ENCODE measurements at regions not wholly inside any gene's neighbourhood (a gene's known extent, or its start where the extent isn't known, plus 50 kb on each side); places are given as distances from the start of the nearest gene placed in this dataset.
A peak's percentile ranks its signal among the peaks of the same experiment; 100 is the strongest.

DNA sequence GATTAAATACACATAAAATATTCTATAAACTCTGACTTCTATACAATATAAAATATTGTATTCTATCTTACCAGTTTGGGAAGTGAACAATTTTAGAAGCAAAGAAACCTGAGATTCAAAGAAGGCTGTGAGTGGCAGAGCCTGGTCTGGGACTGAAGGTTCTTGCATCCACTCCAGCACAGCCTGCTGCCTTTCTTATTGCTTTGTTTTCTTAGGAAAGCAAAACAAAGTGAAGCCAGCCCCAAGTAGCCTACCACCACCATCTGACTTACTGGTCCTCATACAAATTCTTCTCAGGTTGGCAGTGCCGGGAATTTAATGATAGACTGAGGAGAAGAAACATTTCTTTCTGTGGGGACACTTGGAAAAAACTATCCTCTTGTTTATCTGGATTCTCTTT, 129.7 kb upstream of the SMAD1 start:
- intact Hi-C loops (cut with DNase I): no loop called here
- H3K36me3 ChIP-seq (ENCODE audit: insufficient read depth in 1 of 2, low read depth in 1 of 2): no peaks in the 10 kb centered on the region
- no peak overlapping the region for H3K27ac ChIP-seq
- H3K9me3 ChIP-seq: no peaks in the 10 kb centered on the region
- DNase-seq (no peak), ATAC-seq (peak in 1 of 4 donors; percentile 54)
- 34 to 79% (median 60%) methylated on average over 1 of the region's 1 CpG for WGBS, 3 donors
- H3K27me3 ChIP-seq (ENCODE audit: insufficient read depth in 3 of 3, low read length in 2 of 3): no peaks in the 10 kb centered on the region
- H3K4me3 ChIP-seq: no peak overlapping the region
- H3K4me1 ChIP-seq: peaks cover 24% of the 10 kb centered on the region
- TF ChIP-seq, protein P1, sequence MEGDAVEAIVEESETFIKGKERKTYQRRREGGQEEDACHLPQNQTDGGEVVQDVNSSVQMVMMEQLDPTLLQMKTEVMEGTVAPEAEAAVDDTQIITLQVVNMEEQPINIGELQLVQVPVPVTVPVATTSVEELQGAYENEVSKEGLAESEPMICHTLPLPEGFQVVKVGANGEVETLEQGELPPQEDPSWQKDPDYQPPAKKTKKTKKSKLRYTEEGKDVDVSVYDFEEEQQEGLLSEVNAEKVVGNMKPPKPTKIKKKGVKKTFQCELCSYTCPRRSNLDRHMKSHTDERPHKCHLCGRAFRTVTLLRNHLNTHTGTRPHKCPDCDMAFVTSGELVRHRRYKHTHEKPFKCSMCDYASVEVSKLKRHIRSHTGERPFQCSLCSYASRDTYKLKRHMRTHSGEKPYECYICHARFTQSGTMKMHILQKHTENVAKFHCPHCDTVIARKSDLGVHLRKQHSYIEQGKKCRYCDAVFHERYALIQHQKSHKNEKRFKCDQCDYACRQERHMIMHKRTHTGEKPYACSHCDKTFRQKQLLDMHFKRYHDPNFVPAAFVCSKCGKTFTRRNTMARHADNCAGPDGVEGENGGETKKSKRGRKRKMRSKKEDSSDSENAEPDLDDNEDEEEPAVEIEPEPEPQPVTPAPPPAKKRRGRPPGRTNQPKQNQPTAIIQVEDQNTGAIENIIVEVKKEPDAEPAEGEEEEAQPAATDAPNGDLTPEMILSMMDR (IDR thresholded peaks at IDR 0.05): no peak

DNA sequence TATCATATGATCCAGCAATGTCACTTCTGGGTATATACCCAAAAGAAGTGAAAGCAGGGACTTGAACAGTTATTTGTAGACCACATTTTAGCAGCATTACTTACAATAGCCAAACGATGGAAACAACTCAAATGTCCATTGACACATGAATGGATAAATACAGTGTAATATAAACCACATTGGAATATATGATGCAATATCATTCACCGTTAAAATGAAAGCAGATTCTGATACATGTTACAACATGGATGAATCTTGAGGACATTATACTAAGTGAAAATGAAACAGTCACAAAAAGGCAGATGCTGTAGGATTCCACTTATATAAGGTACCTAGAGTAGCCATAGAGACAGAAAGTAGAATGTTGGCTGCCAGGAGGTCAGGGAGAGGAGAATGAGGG, 130.5 kb upstream of the SMAD1 start:
- no peak for ATAC-seq
- Histone ChIP-seq H3K9me3 (no peaks in the 10 kb centered on the region), H3K4me3 (no peak overlapping the region), H3K27me3 (ENCODE audit: insufficient read depth in 3 of 3, low read length in 2 of 3) (no peaks in the 10 kb centered on the region), H3K36me3 (ENCODE audit: insufficient read depth in 1 of 2, low read depth in 1 of 2) (no peaks in the 10 kb centered on the region), H3K4me1 (peaks cover 24% of the 10 kb centered on the region), H3K27ac (no peak overlapping the region)
- intact Hi-C loops (cut with DNase I): no loop called here
- TF ChIP-seq, protein P1 (IDR thresholded peaks at IDR 0.05): no peak
- DNase-seq: no peak
- WGBS, 3 donors: 36 to 53% (median 42%) methylated on average over 2 of the region's 2 CpGs

DNA sequence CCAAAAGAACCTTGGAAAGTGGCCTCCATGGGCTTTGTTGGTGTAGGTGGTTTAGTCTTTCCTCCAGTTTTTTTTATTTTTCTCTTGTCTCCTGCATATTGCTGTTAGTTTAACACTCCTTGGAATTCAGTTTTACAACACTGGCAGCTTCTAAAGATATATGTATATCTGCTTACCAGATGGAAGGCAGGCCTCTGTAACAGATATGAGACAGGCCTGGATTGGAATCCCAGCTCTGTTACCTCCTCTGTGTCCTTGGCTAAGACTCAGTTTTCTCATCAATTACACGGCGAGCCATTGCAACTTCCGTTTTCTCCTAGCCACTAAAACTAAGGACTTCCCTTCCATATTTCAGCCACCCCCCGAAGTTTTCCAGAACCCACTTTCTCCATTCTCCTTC, 133.4 kb upstream of the SMAD1 start:
- intact Hi-C loops (cut with DNase I): no loop called here
- Histone ChIP-seq H3K27me3 (ENCODE audit: insufficient read depth in 3 of 3, low read length in 2 of 3) (no peaks in the 10 kb centered on the region), H3K27ac (no peak overlapping the region), H3K36me3 (ENCODE audit: insufficient read depth in 1 of 2, low read depth in 1 of 2) (no peaks in the 10 kb centered on the region), H3K9me3 (no peaks in the 10 kb centered on the region), H3K4me3 (no peak overlapping the region), H3K4me1 (peaks cover 24% of the 10 kb centered on the region)
- DNase-seq (no peak), ATAC-seq (no peak)
- TF ChIP-seq, protein P1 (IDR thresholded peaks at IDR 0.05): no peak
- WGBS, 3 donors: 42 to 83% (median 45%) methylated on average over 4 of the region's 4 CpGs

DNA sequence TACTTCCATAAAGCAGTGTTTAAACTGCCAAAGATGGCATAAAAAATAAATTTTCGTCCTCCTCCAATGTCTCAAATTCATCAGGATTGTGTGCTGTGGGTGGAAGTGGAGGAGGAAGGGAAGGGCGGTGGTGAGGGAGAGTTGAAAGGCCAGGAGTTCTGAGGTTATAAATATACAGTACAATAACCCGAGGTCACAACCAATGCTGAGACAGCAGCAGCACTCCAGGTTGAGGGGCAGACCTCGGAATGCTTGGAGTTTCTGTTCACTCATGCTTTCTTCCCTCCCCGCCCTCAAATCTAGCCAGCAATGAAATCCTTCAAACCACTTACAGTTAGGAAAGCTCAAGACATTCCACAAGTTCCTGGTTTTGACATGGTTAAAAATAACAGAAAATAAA, 134.0 kb upstream of the SMAD1 start:
- TF ChIP-seq, protein P1 (IDR thresholded peaks at IDR 0.05): no peak
- 42 to 52% (median 51%) methylated on average over 5 of the region's 5 CpGs for WGBS, 3 donors
- H3K36me3 ChIP-seq (ENCODE audit: insufficient read depth in 1 of 2, low read depth in 1 of 2): no peaks in the 10 kb centered on the region
- intact Hi-C loops (cut with DNase I): no loop called here
- H3K9me3 ChIP-seq: no peaks in the 10 kb centered on the region
- H3K4me1 ChIP-seq: peaks cover 23% of the 10 kb centered on the region
- DNase-seq (no peak), ATAC-seq (peak in 1 of 4 donors; percentile 34)
- H3K27me3 ChIP-seq (ENCODE audit: insufficient read depth in 3 of 3, low read length in 2 of 3): no peaks in the 10 kb centered on the region
- no peak overlapping the region for H3K4me3 ChIP-seq
- no peak overlapping the region for H3K27ac ChIP-seq

DNA sequence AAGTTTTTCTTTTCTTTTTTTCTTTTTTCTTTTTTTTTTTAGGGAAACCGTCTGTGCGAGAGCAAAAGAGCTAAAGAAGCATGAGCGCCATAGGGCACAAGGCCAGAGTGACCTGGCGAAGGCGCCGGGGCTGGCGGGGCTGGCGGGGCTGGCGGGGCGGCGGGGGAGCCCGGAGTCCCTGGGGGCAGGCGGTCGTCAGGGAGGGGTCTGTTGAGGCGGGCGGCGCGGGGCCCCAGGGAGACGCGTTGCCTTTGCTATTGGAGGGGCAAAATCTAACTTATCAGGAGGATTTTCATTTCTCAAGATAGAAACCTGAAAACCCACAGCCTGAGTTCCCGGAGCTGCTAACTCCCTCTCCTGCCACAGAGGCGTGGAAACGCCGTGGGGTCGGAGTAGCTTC, 135.6 kb upstream of the SMAD1 start:
- TF ChIP-seq, protein P1 (IDR thresholded peaks at IDR 0.05): no peak
- intact Hi-C loops (cut with DNase I): no loop called here
- ATAC-seq: no peak

More for the DNA sequence above, 135.6 kb upstream of the SMAD1 start:
- Histone ChIP-seq H3K4me1 (peaks cover 8% of the 10 kb centered on the region), H3K27ac (no peak overlapping the region), H3K27me3 (ENCODE audit: insufficient read depth in 3 of 3, low read length in 2 of 3) (no peaks in the 10 kb centered on the region), H3K9me3 (no peaks in the 10 kb centered on the region), H3K36me3 (ENCODE audit: insufficient read depth in 1 of 2, low read depth in 1 of 2) (no peaks in the 10 kb centered on the region), H3K4me3 (no peak overlapping the region)
- 95 to 97% (median 97%) methylated on average over 25 of the region's 25 CpGs for WGBS, 3 donors
- no peak for DNase-seq

All from psoas muscle (tissue), 7 donors.